Aorta (tissue), 5 donors: ENCODE measurements at regions not wholly inside any gene's neighbourhood (a gene's known extent, or its start where the extent isn't known, plus 50 kb on each side); places are given as distances from the start of the nearest gene placed in this dataset.

Experiments
- ATAC-seq: fragments of 200-7000 bp; cut with Tn5 transposase; one replicate; pipeline ENCODE4 v1.9.1; 2022; ENCODE audit warnings: moderate library complexity; ENCODE audit not compliant: low FRiP score
- DNase-seq, 2 donors: peaks; one replicate each; pipeline ENCODE4 v3.0.0-alpha.2; 2020
- H3K27ac ChIP-seq, 2 donors: one replicate each; pipeline ENCODE4 v1.5.1; 2013; ENCODE audit warnings: low read length in 2 of 2, mild to moderate bottlenecking in 2 of 2, moderate library complexity in 2 of 2, control low read depth in 1 of 2, inconsistent platforms in 1 of 2, low read depth in 1 of 2
- H3K27me3 ChIP-seq, 2 donors: one replicate each; pipeline ENCODE4 v1.6.1; 2013; ENCODE audit warnings: control low read depth in 1 of 2, low read length in 1 of 2, mild to moderate bottlenecking in 1 of 2, moderate library complexity in 1 of 2; ENCODE audit not compliant: insufficient read depth in 2 of 2, control insufficient read depth in 1 of 2
- H3K36me3 ChIP-seq, 2 donors: one replicate each; pipeline ENCODE4 v1.6.1; 2013; ENCODE audit warnings: control low read depth in 1 of 2, low read length in 1 of 2, mild to moderate bottlenecking in 1 of 2; ENCODE audit not compliant: insufficient read depth in 2 of 2, control insufficient read depth in 1 of 2
- H3K4me1 ChIP-seq, 2 donors: one replicate each; pipeline ENCODE4 v1.6.1; 2013; ENCODE audit warnings: low read length in 2 of 2, control low read depth in 1 of 2, mild to moderate bottlenecking in 1 of 2, moderate library complexity in 1 of 2; ENCODE audit not compliant: insufficient read depth in 2 of 2, control insufficient read depth in 1 of 2
- H3K4me3 ChIP-seq, 2 donors: one replicate each; pipeline ENCODE4 v1.5.1; 2013; ENCODE audit warnings: low read length in 2 of 2, control low read depth in 1 of 2, mild to moderate bottlenecking in 1 of 2
- H3K9me3 ChIP-seq: one replicate; pipeline ENCODE4 v1.6.1; 2013; ENCODE audit warnings: mild to moderate bottlenecking, low read length; ENCODE audit not compliant: control insufficient read depth
- WGBS, 2 donors: extraction: QIAGEN DNeasy Blood & Tissue Kit; methylation state at CpG; one replicate each; pipeline ENCODE4 v1.1.7; 2013; 5-methylcytosine and 5-hydroxymethylcytosine counted together
- intact Hi-C, 2 donors: fragments of 100-400 bp; cut with DNase I; formaldehyde crosslinking; loops; one replicate each; pipeline versions ENCODE4 v1.14.2 to v1.15.0; 2022
- donor health status: healthy with polysubstance abuse.
- donor health status: Bipolar disorder and iron deficiency.
- donor health status: DM: no; HTN: no; CAD: no.
- donor health status: DM: no; HTN: no; CAD: no.
- donor health status: DM: yes; HTN: yes; CAD: no.

DNA sequence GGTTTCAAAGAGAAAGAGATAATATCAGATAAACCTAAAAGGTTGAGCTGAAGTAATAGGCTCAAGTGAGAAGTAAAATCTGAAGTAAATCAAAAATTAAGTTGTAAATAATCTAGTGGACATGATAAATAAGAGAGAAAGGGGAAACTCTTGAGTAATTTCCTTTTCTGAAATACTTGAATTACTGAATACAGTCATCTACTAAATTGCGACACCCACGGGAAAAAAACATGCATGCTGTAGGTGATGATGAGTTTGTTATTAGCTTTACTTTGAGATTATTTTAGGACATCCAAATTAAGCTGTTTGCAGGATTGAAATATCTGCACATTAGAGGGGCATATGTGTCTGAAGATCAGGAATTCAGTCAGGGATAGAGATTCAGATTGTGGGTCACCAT, 50.0 kb upstream of the CARD18 start:
- 85 to 86% methylated on average over 2 of the region's 2 CpGs for WGBS, 2 donors
- intact Hi-C loops = no loop called here
- ATAC-seq = no peak
- no peak for DNase-seq
- Histone ChIP-seq H3K4me3 (no peak overlapping the region), H3K27ac (no peak overlapping the region), H3K27me3 (no peaks in the 10 kb centered on the region), H3K4me1 (no peaks in the 10 kb centered on the region), H3K9me3 (no peaks in the 10 kb centered on the region), H3K36me3 (no peaks in the 10 kb centered on the region)
